SK-N-SH treated with all-trans-retinoic acid at 6 μM for 48 hours (cell line): ENCODE measurements at regions not wholly inside any gene's neighbourhood (a gene's known extent, or its start where the extent isn't known, plus 50 kb on each side); places are given as distances from the start of the nearest gene placed in this dataset.

ENCODE experiments used
- ATAC-seq: fragments of 200-7000 bp; cut with Tn5 transposase; 3 replicates; pipeline ENCODE4 v1.9.1; 2020; ENCODE audit warnings: mild to moderate bottlenecking, moderate library complexity
- ARNTL ChIP-seq: fragments of 450-650 bp; formaldehyde crosslinking; IDR thresholded peaks from 2 replicates; pipeline ENCODE4 v1.5.0; 2020; ENCODE audit warnings: low read depth, mild to moderate bottlenecking, moderate library complexity, borderline replicate concordance
- BACH2 ChIP-seq: fragments of 250-450 bp; sonication (Bioruptor Pico); IDR thresholded peaks from 2 replicates; pipeline ENCODE4 v1.9.0; 2021; ENCODE audit warnings: mild to moderate bottlenecking, borderline replicate concordance
- CREB5 ChIP-seq: fragments of 250-450 bp; sonication (Bioruptor Pico); IDR thresholded peaks from 2 replicates; pipeline ENCODE4 v1.5.1; 2020; ENCODE audit warnings: low read depth, mild to moderate bottlenecking, moderate library complexity
- CSRNP3 ChIP-seq: fragments of 250-450 bp; sonication (Bioruptor Pico); IDR thresholded peaks from 2 replicates; pipeline ENCODE4 v1.5.1; 2021; ENCODE audit warnings: mild to moderate bottlenecking, moderate library complexity
- ESRRG ChIP-seq: fragments of 250-450 bp; sonication (Bioruptor Pico); IDR thresholded peaks from 2 replicates; pipeline ENCODE4 v1.6.1; 2021; ENCODE audit warnings: mild to moderate bottlenecking
- GLIS3 ChIP-seq: fragments of 250-450 bp; sonication (Bioruptor Pico); IDR thresholded peaks from 2 replicates; pipeline ENCODE4 v1.5.0; 2020; ENCODE audit warnings: mild to moderate bottlenecking, moderate library complexity
- ISL1 ChIP-seq: fragments of 250-450 bp; sonication (Bioruptor Pico); IDR thresholded peaks from 2 replicates; pipeline ENCODE4 v2.1.2; 2022; ENCODE audit warnings: mild to moderate bottlenecking, moderate library complexity
- OSR1 ChIP-seq: fragments of 250-450 bp; sonication (Bioruptor Pico); IDR thresholded peaks from 2 replicates; pipeline ENCODE4 v1.8.0; 2022; ENCODE audit warnings: moderate library complexity, mild to moderate bottlenecking, inconsistent platforms
- RARB ChIP-seq: fragments of 250-450 bp; sonication (Bioruptor Pico); IDR thresholded peaks from 2 replicates; pipeline ENCODE4 v1.8.0; 2021; ENCODE audit warnings: mild to moderate bottlenecking, moderate library complexity
- SNAI2 ChIP-seq: fragments of 250-450 bp; sonication (Bioruptor Pico); IDR thresholded peaks from 2 replicates; pipeline ENCODE4 v1.5.0; 2020; ENCODE audit warnings: mild to moderate bottlenecking, moderate library complexity
- TCF4 ChIP-seq: fragments of 250-450 bp; sonication (Bioruptor Pico); IDR thresholded peaks from 2 replicates; pipeline ENCODE4 v1.8.0; 2021; ENCODE audit warnings: mild to moderate bottlenecking, moderate library complexity, borderline replicate concordance
- TOX ChIP-seq: fragments of 250-450 bp; sonication (Bioruptor Pico); IDR thresholded peaks from 2 replicates; pipeline ENCODE4 v1.8.0; 2021; ENCODE audit warnings: mild to moderate bottlenecking, moderate library complexity, borderline replicate concordance
- ZC3H10 ChIP-seq: fragments of 250-450 bp; sonication (Bioruptor Pico); IDR thresholded peaks from 2 replicates; pipeline ENCODE4 v1.5.1; 2021; ENCODE audit warnings: mild to moderate bottlenecking, moderate library complexity
- ZFP3 ChIP-seq: fragments of 250-450 bp; sonication (Bioruptor Pico); IDR thresholded peaks from 2 replicates; pipeline ENCODE4 v1.5.0; 2020; ENCODE audit warnings: mild to moderate bottlenecking, moderate library complexity
- ZFP30 ChIP-seq: fragments of 450-650 bp; formaldehyde crosslinking; IDR thresholded peaks from 2 replicates; pipeline ENCODE4 v1.5.0; 2022; ENCODE audit warnings: mild to moderate bottlenecking, moderate library complexity
- ZNF565 ChIP-seq: fragments of 450-650 bp; formaldehyde crosslinking; conservative IDR thresholded peaks from 2 replicates; pipeline ENCODE4 v1.5.0; 2020; ENCODE audit warnings: low read depth, mild to moderate bottlenecking, moderate library complexity
- ZNF70 ChIP-seq: fragments of 450-650 bp; formaldehyde crosslinking; IDR thresholded peaks from 2 replicates; pipeline ENCODE4 v1.5.0; 2020; ENCODE audit warnings: mild to moderate bottlenecking, moderate library complexity
- ZNF8 ChIP-seq: fragments of 450-650 bp; formaldehyde crosslinking; IDR thresholded peaks from 2 replicates; pipeline ENCODE4 v1.5.0; 2020; ENCODE audit warnings: mild to moderate bottlenecking, moderate library complexity
- TF ChIP-seq, protein P1 (sequence below): fragments of 250-450 bp; sonication (Bioruptor Pico); IDR thresholded peaks from 2 replicates; pipeline ENCODE4 v1.8.0; 2020; ENCODE audit warnings: mild to moderate bottlenecking, moderate library complexity, borderline replicate concordance

DNA sequence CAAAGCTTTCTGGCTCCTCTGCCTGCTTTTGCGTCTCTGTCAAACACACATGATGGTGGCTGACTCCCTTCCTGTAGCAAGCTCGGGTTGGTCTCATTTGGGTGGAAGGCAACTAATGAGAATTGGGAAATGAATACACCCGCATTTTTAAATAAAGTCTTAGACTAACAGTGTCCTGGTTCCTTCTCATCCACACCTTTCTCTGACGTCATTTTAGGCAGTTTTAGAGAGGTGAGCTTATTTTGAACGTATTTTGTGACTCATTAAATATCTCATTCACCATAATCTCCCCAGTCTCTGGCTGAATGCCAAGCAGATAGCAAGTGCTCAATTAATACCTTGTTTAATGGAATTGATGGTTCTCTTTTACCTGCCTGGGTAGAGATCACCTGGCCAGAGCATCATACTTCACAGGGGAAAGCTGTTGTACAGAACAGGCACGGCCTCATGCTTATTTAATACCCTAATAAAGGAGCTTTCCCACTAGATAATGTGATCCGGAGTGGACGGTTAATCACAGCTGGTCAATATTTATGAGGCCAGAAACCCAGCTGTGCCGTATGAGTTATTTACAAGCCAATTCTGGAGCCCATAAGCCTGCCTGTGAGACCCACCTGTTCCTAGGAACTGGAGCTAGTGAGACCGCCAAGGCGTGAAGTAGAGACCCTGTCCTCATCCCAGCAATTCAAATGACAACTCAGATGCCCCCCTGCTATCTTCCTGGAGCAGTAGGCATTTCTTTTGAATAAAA lies 149.7 kb upstream of the PROK2 start:
- no peak for ATAC-seq
- TF ChIP-seq ZNF565 (CRISPR knock-in tag) (no peak), SNAI2 (CRISPR knock-in tag) (no peak)

GRCh38 chr3:71931922-71932321 lies 147.0 kb upstream of the PROK2 start:
- no peak for ATAC-seq
- no peak for TF ChIP-seq ZNF565 (CRISPR knock-in tag)
- TF ChIP-seq, protein P1, sequence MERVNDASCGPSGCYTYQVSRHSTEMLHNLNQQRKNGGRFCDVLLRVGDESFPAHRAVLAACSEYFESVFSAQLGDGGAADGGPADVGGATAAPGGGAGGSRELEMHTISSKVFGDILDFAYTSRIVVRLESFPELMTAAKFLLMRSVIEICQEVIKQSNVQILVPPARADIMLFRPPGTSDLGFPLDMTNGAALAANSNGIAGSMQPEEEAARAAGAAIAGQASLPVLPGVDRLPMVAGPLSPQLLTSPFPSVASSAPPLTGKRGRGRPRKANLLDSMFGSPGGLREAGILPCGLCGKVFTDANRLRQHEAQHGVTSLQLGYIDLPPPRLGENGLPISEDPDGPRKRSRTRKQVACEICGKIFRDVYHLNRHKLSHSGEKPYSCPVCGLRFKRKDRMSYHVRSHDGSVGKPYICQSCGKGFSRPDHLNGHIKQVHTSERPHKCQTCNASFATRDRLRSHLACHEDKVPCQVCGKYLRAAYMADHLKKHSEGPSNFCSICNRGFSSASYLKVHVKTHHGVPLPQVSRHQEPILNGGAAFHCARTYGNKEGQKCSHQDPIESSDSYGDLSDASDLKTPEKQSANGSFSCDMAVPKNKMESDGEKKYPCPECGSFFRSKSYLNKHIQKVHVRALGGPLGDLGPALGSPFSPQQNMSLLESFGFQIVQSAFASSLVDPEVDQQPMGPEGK (CRISPR knock-in tag): no peak

- ATAC-seq: peak; percentile 55; the same call in 2 of the 3 replicates
- TF ChIP-seq ZNF70 (CRISPR knock-in tag) (peak; percentile 89), GLIS3 (no peak)
These were observed 145.4 kb upstream of the PROK2 start for GRCh38 chr3:71930056-71930991.

DNA sequence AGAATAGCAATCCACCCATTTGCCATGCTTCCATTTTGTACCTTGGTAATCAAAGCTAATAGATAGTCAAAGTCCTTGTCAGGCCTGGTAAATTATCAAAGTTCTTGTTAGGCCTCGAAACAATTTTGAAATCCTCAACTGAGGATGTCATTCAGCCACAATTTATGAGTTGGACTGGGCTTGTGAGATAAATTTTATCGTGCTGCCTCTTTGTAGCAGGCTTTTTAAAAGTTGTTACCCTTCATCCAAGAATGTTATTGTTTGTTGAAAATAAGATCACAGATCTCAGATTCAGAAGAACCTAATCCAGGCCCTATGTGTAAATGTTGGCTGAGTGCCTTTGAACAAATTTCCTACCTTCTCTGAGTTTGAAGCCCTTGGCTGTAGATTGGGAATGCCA lies 143.3 kb upstream of the PROK2 start:
- TF ChIP-seq RARB (CRISPR knock-in tag): no peak
- no peak for TF ChIP-seq CREB5
- TF ChIP-seq ZFP3 (CRISPR knock-in tag): no peak
- TF ChIP-seq, protein P1 (CRISPR knock-in tag): no peak
- no peak for TF ChIP-seq GLIS3
- TF ChIP-seq ZFP30: no peak
- TF ChIP-seq ISL1 (CRISPR knock-in tag): no peak
- TF ChIP-seq OSR1 (CRISPR knock-in tag): no peak
- no peak for TF ChIP-seq SNAI2 (CRISPR knock-in tag)
- TF ChIP-seq BACH2: no peak
- no peak for TF ChIP-seq CSRNP3 (CRISPR knock-in tag)
- TF ChIP-seq TOX (CRISPR knock-in tag): no peak
- no peak for TF ChIP-seq ZC3H10 (CRISPR knock-in tag)
- no peak for TF ChIP-seq ARNTL (CRISPR knock-in tag)
- TF ChIP-seq TCF4 (CRISPR knock-in tag): no peak
- ATAC-seq: no peak

- ATAC-seq: no peak
- TF ChIP-seq ARNTL (CRISPR knock-in tag): no peak
- no peak for TF ChIP-seq RARB (CRISPR knock-in tag)
- no peak for TF ChIP-seq ZNF8
- no peak for TF ChIP-seq ISL1 (CRISPR knock-in tag)
- no peak for TF ChIP-seq TCF4 (CRISPR knock-in tag)
- no peak for TF ChIP-seq ZNF70 (CRISPR knock-in tag)
- TF ChIP-seq ZNF565 (CRISPR knock-in tag): no peak
- no peak for TF ChIP-seq ESRRG
- TF ChIP-seq ZFP3 (CRISPR knock-in tag): no peak
These were observed 142.6 kb upstream of the PROK2 start for GRCh38 chr3:71927505-71928066.
